ENCODE measurements at regions not wholly inside any gene's neighbourhood (a gene's known extent, or its start where the extent isn't known, plus 50 kb on each side); places are given as distances from the start of the nearest gene placed in this dataset.

GRCh38 chr13:76132532-76132931 lies 496.4 kb downstream of the LMO7 start:
- no peak overlapping the region for H3K4me3 Mint-ChIP-seq
- no peak overlapping the region for H3K23ac ChIP-seq (ENCODE audit: insufficient read length, low read depth, low read length)
- no peaks in the 10 kb centered on the region for H3K79me2 ChIP-seq (ENCODE audit: insufficient read depth, low read length)
- no peak overlapping the region for H3K27ac ChIP-seq (ENCODE audit: insufficient read length, low read depth, low read length)
- TF ChIP-seq, protein P1, sequence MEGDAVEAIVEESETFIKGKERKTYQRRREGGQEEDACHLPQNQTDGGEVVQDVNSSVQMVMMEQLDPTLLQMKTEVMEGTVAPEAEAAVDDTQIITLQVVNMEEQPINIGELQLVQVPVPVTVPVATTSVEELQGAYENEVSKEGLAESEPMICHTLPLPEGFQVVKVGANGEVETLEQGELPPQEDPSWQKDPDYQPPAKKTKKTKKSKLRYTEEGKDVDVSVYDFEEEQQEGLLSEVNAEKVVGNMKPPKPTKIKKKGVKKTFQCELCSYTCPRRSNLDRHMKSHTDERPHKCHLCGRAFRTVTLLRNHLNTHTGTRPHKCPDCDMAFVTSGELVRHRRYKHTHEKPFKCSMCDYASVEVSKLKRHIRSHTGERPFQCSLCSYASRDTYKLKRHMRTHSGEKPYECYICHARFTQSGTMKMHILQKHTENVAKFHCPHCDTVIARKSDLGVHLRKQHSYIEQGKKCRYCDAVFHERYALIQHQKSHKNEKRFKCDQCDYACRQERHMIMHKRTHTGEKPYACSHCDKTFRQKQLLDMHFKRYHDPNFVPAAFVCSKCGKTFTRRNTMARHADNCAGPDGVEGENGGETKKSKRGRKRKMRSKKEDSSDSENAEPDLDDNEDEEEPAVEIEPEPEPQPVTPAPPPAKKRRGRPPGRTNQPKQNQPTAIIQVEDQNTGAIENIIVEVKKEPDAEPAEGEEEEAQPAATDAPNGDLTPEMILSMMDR (conservative IDR thresholded peaks at IDR 0.05) = no peak
- no peaks in the 10 kb centered on the region for H3K27me3 ChIP-seq (ENCODE audit: insufficient read depth, low read length)
- H4K20me1 ChIP-seq (ENCODE audit: control insufficient read depth, insufficient read depth, insufficient read length) = no peaks in the 10 kb centered on the region
- no peaks in the 10 kb centered on the region for H3K79me1 ChIP-seq (ENCODE audit: insufficient read depth, low read depth, low read length, poor library complexity, severe bottlenecking)
- no peak overlapping the region for H3K14ac ChIP-seq (ENCODE audit: insufficient read depth, low read length)
- no peaks in the 10 kb centered on the region for H3K4me1 ChIP-seq (ENCODE audit: insufficient read depth, low read length)
- H4K8ac ChIP-seq (replicated peaks; ENCODE audit: insufficient read length, low read depth, low read length) = no peak overlapping the region
- H3K56ac ChIP-seq (ENCODE audit: insufficient read length, low read depth, low read length) = no peak overlapping the region
- H2BK5ac ChIP-seq (ENCODE audit: insufficient read length, low read length) = no peak overlapping the region
- no peak overlapping the region for H2BK120ac ChIP-seq (ENCODE audit: low read depth, low read length, poor library complexity, severe bottlenecking)
- H3T11ph ChIP-seq (ENCODE audit: low read length) = no peak overlapping the region
- H2BK15ac ChIP-seq (ENCODE audit: low read depth, low read length) = no peak overlapping the region
- H3K9me3 ChIP-seq (ENCODE audit: control insufficient read depth, low read depth, low read length) = no peaks in the 10 kb centered on the region
- no peak overlapping the region for H2AFZ ChIP-seq (ENCODE audit: low read length)
- H2AK5ac ChIP-seq (ENCODE audit: insufficient read length, low read length) = no peak overlapping the region
- no peaks in the 10 kb centered on the region for H3K23me2 ChIP-seq (ENCODE audit: insufficient read length, low read depth, low read length, poor library complexity, severe bottlenecking)
- H3K36me3 Mint-ChIP-seq (ENCODE audit: insufficient read depth in 1 of 3, low read depth in 3 of 3) = no peaks in the 10 kb centered on the region
- DNase-seq = no peak
- H3K9ac ChIP-seq (ENCODE audit: extremely low read depth, insufficient read length, low read length) = no peak overlapping the region
- no peak overlapping the region for H2BK12ac ChIP-seq (ENCODE audit: insufficient read length, low read depth, low read length)
- peaks cover 4 to 5% of the 10 kb centered on the region in 2 experiments; a peak in 2 of 4 replicates for H3K4me1 Mint-ChIP-seq
- no CpG with 5 or more reads among the region's 1 CpG for WGBS (ENCODE audit: extremely low coverage, insufficient read length, low lambda C conversion rate)
- peaks cover 2% of the 10 kb centered on the region; the same call in 1 of the 2 replicates for H3K27me3 Mint-ChIP-seq (ENCODE audit: low read depth)
- H4K91ac ChIP-seq (ENCODE audit: insufficient read length, low read depth, low read length) = no peak overlapping the region
- H2BK20ac ChIP-seq (ENCODE audit: low read depth, low read length, poor library complexity, severe bottlenecking) = no peak overlapping the region
- H3K9me3 Mint-ChIP-seq = no peaks in the 10 kb centered on the region
- H3K18ac ChIP-seq (ENCODE audit: insufficient read length, low read depth, low read length) = no peak overlapping the region
- H3K4ac ChIP-seq (ENCODE audit: low read depth, low read length) = no peak overlapping the region
- no peak overlapping the region for H3K4me2 ChIP-seq (ENCODE audit: insufficient read depth, insufficient read length, low read length)
- H4K5ac ChIP-seq (ENCODE audit: insufficient read length, low read depth, low read length) = no peak overlapping the region
- no peak overlapping the region for H3K27ac Mint-ChIP-seq
